Kasumi-1 (cell line): ENCODE measurements at regions not wholly inside any gene's neighbourhood (a gene's known extent, or its start where the extent isn't known, plus 50 kb on each side); places are given as distances from the start of the nearest gene placed in this dataset.
"Not testable (repeated sequence)": the region's sequence is repeated elsewhere in the genome, so short reads cannot be mapped to it uniquely, and the experiment has no call there.

ENCODE experiments used
- DNase-seq, 2 experiments: peaks; one replicate each; lab custom pipeline; 2025; lab: John Stamatoyannopoulos, UW

- no peak for DNase-seq
Observed at GRCh38 chr11:23563591-23563990, 703.3 kb upstream of the CCDC179 start.

- DNase-seq = no peak
Observed at GRCh38 chr11:23564370-23564769, 704.1 kb upstream of the CCDC179 start.

GRCh38 chr11:23569134-23569533 is 708.9 kb upstream of the CCDC179 start:
- no peak for DNase-seq

DNA sequence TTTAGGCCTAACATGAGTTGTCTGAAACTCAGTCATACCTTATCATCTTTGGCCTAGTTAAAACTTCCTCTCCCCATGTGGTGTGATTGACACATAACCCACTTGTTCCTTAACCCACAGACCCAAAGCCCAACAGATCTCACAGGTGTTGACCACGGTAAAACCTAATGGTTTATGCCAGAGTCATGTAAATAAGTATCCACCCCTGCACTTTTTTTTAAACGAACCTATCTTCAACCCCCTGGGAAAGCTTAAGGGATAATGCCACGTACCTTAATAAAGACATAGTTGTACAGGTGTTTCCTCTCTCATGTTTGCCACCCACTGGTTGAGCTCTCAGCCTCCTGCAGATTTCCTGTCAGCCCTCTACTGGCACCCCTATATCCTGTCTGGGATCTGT is 709.3 kb upstream of the CCDC179 start:
- no peak for DNase-seq

DNA sequence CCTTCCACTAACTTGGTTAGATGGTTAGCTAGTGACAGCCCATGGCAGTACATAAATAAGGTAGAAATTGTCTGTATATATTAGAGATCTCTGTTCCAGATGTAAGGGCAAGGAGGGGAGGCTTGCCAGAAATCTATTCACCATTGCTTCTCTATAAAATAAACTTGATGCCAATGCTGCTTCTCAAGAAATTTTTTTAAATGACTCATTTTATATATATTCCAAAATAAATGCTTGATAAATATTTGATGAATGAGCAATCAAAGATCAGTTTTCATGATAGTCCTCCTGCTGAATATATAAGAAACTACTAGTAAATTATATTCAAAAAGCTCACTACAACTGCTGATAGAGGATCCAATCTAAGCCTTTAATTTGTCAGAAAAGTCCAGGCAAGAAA is 710.6 kb upstream of the CCDC179 start:
- DNase-seq = no peak

- no peak for DNase-seq
Observed at GRCh38 chr11:23573429-23573828, 713.2 kb upstream of the CCDC179 start.

DNA sequence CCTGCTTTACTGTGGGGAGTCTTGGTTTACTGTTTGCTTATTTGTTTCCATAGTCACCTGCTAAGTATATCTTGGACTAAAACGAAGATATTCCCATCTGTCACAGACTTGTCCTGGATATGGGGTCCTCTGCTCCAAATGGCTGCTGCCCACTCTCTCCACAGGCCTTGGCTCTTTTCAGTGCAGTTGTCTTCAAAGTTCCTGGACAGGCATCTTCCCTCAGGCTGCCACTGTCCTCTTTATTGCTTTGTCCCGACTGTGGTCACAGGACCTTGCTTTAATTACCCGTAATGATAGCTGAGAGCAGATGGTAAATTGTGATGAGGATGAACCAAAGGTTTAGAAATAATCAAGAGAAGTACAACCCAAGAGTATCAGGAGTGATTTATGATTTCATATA is 713.9 kb upstream of the CCDC179 start:
- DNase-seq = no peak

- DNase-seq = no peak
Observed at GRCh38 chr11:23577296-23577695, 717.0 kb upstream of the CCDC179 start.

GRCh38 chr11:23585416-23586104 is 725.3 kb upstream of the CCDC179 start:
- no peak for DNase-seq

- no peak for DNase-seq
Observed at GRCh38 chr11:23586173-23586572, 725.9 kb upstream of the CCDC179 start.

- no peak for DNase-seq
Observed at GRCh38 chr11:23590596-23591308, 730.5 kb upstream of the CCDC179 start.

DNA sequence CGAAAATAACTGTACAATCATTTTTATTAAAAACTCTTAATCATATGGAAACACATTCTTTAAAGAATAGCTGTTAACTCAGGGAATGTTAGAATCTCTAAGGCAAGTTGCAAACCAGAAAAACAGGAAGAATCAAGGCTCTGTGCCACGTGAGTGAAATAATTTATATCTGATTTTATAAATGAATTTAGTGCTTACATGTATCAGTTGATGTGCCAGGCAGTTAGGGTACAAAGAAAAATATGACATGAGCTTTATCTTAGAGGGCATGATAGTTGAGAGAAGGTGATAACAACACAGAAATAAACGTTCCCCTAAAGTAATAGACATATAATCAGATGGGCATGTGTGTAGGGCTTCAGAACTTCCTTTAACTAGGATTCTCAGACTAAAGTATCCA is 734.5 kb upstream of the CCDC179 start:
- no peak for DNase-seq

DNA sequence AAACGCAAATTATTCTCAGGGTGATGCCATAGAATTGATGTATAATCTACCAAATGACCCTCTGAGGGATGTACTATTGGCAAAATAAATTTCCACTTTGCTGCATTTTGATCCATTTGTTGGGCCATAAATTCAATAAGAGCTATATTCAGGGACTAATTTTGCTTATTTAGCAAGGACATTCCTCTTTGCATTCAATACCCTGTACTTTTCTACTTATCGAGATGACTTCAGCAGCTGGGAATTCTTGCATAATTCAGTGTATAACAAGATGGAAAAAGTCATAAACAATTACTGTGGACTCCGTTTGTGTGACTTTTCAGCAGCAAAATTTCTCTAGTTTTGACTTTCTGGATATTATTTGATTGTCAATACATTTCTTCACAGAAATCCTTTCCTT is 744.7 kb upstream of the CCDC179 start:
- no peak for DNase-seq

- no peak for DNase-seq
Observed at GRCh38 chr11:23606191-23606590, 745.9 kb upstream of the CCDC179 start.

DNA sequence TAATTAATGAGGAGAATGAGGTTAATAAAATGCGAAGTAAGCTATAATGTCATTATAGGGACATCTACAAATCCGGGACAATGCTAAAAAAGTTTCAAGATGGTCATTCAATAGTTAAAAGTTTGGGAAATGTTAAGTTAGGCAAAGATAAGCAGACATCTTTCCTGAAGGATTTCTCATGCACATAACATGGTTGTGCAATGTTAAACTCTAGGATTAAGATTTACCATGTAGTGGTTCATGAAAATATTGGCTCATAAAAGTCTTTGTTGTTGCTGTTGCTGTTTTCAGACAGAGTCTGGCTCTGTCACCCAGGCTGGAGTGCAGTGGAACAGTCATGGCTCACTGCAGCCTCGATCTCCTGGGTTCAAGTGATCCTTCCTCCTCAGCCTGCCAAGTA is 751.5 kb upstream of the CCDC179 start:
- no peak for DNase-seq

GRCh38 chr11:23620617-23621016 is 760.3 kb upstream of the CCDC179 start:
- DNase-seq = no peak

DNA sequence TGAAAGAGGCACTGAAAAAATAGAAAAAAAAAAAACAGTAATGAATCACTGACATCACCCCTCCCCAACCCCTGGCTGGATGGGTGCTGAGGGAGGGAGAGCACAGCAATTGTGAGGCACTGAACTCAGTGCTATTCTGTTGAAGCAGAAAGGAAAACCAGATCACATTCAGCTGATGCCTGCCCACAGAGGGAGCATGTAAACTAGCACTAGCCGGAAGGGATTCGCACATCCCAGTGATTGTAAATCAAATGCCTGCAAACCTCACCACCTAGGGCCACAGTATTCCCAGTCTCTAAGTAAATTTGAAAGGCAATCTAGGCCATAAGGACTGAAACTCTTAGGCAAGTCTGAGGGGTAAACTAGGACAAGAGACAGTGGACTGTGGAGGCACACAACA is 772.0 kb upstream of the CCDC179 start:
- DNase-seq = no peak

DNA sequence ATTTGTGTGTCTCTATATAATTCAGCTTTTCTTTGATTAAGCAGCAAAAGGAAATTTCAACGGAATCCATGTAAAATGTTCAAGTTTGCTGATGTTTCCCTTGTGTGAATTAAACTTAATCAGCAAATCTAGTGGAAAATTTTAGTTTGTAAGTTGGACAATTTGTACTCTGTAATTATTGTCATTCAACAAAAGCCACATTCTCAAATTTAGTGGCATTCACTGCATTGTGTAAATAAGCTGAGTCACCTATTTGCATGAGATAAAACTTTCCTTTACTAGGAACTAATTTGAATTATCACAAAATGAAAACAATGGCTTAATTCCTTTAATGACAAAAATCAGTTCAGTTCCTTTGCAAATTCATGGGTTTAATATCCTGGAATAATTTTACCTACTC is 784.2 kb upstream of the CCDC179 start:
- no peak for DNase-seq

DNA sequence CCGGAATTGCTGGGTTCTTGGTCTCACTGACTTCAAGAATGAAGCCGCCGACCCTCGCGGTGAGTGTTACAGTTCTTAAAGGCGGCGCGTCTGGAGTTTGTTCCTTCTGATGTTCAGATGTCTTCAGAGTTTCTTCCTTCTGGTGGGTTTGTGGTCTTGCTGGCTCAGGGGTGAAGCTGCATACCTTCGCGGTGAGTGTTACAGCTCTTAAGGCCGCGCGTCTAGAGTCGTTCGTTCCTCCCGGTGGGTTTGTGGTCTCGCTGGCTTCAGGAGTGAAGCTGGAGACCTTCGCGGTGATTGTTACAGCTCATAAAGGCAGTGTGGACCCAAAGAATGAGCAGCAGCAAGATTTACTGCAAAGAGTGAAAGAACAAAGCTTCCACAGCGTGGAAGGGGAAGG is 792.1 kb upstream of the CCDC179 start:
- not testable (repeated sequence) for DNase-seq

GRCh38 chr11:23653071-23653675 is 792.9 kb upstream of the CCDC179 start:
- DNase-seq = no peak

GRCh38 chr11:23668324-23668723 is 808.0 kb upstream of the CCDC179 start:
- no peak for DNase-seq

- no peak for DNase-seq
Observed at GRCh38 chr11:23673366-23673765, 813.1 kb upstream of the CCDC179 start.

- no peak for DNase-seq
Observed at GRCh38 chr11:23674866-23675265, 814.6 kb upstream of the CCDC179 start.
